Gastroesophageal sphincter (tissue), 3 donors: ENCODE measurements at regions not wholly inside any gene's neighbourhood (a gene's known extent, or its start where the extent isn't known, plus 50 kb on each side); places are given as distances from the start of the nearest gene placed in this dataset.

ENCODE experiments used
- CTCF ChIP-seq, 4 experiments: fragments of 200-600 bp in 2 of 4; fragments of 450-650 bp in 2 of 4; sonication (generic) in 1 of 4; IDR thresholded peaks; one replicate each; pipeline ENCODE4 v1.5.1; 2017 to 2019; ENCODE audit warnings: antibody characterized with exemption in 4 of 4, mild to moderate bottlenecking in 2 of 4, moderate library complexity in 2 of 4
- POLR2A ChIP-seq, 2 donors: fragments of 450-650 bp; IDR thresholded peaks; one replicate each; pipeline ENCODE4 v1.6.1; 2017; ENCODE audit warnings: antibody characterized with exemption in 2 of 2, mild to moderate bottlenecking in 2 of 2, moderate library complexity in 1 of 2

- TF ChIP-seq CTCF (IDR thresholded peaks at IDR 0.05) (no peak), POLR2A (IDR thresholded peaks at IDR 0.05) (no peak)
Observed at GRCh38 chr5:74378464-74378863, 262.1 kb downstream of the ENC1 start.
